K562 (cell line): ENCODE measurements at regions not wholly inside any gene's neighbourhood (a gene's known extent, or its start where the extent isn't known, plus 50 kb on each side); places are given as distances from the start of the nearest gene placed in this dataset.

ENCODE experiments used
- ATAC-seq: fragments of 200-7000 bp; cut with Tn5 transposase; 3 replicates; pipeline ENCODE4 v1.9.1; 2020; ENCODE audit warnings: moderate library complexity
- BruUV-seq: library from RNA; stranded (reverse); fragments of 400-500 nt; replicated peaks from 2 replicates; lab custom pipeline; 2021; lab: Mats Ljungman, UMichigan
- CTCF ChIA-PET: fragments of 300-600 bp; formaldehyde crosslinking; extraction: SDS; loops from one replicate; lab custom pipeline; 2021; ENCODE audit warnings: low intra/inter-chr PET ratio; lab: Yijun Ruan, JAX
- POLR2A ChIA-PET: fragments of 300-600, 350-650 bp; sonication (Branson Sonifier 250); formaldehyde crosslinking; extraction: SDS; loops from one replicate; lab custom pipeline; 2021; ENCODE audit warnings: antibody characterized with exemption, inconsistent platforms; lab: Yijun Ruan, JAX
- DNase-seq, 4 experiments: peaks; one replicate each; pipeline versions ENCODE4 v3.0.0 to v3.0.0-alpha.2; 2011 to 2018; ENCODE audit warnings: low spot score in 3 of 4, mixed read lengths in 3 of 4; ENCODE audit errors: extremely low read depth in 1 of 4
- FAIRE-seq: peaks from 2 replicates; lab custom pipeline; 2011; peaks lifted over from hg19 to GRCh38; lab: Jason Lieb, UNC
- H2AFZ ChIP-seq: 2 replicates; pipeline ENCODE4 v1.6.0; 2011; ENCODE audit warnings: low read depth, low read length, control low read depth, inconsistent platforms
- H3K27ac ChIP-seq: fragments of 200-600 bp; 3 replicates; pipeline ENCODE4 v1.8.0; 2011; ENCODE audit warnings: low read depth, mild to moderate bottlenecking, control low read depth, inconsistent platforms, low read length, moderate library complexity, mixed read lengths; ENCODE audit errors: extremely low read depth
- H3K27me3 ChIP-seq, 2 experiments: fragments of 300-600 bp in 1 of 2; 2 replicates in 1 of 2; 3 replicates in 1 of 2; pipeline versions ENCODE4 v1.6.0 to v1.8.0; 2011; ENCODE audit warnings: inconsistent platforms in 2 of 2, low read length in 2 of 2, mild to moderate bottlenecking in 1 of 2, mixed read lengths in 1 of 2, moderate library complexity in 1 of 2; ENCODE audit not compliant: control insufficient read depth in 2 of 2, insufficient read depth in 2 of 2
- H3K36me3 ChIP-seq: fragments of 300-600 bp; 3 replicates; pipeline ENCODE4 v1.8.0; 2011; ENCODE audit warnings: mild to moderate bottlenecking, low read length, inconsistent platforms; ENCODE audit not compliant: control insufficient read depth, insufficient read depth
- H3K4me1 ChIP-seq, 2 experiments: fragments of 200-600 bp in 1 of 2; replicated peaks in 1 of 2; 2 replicates in 1 of 2; 3 replicates in 1 of 2; pipeline versions ENCODE4 v1.5.1 to v1.8.0; 2011; ENCODE audit warnings: inconsistent platforms in 2 of 2, low read length in 2 of 2, mild to moderate bottlenecking in 1 of 2, mixed read lengths in 1 of 2, moderate library complexity in 1 of 2; ENCODE audit not compliant: control insufficient read depth in 2 of 2, insufficient read depth in 2 of 2
- H3K4me2 ChIP-seq: 2 replicates; pipeline ENCODE4 v1.6.1; 2011; ENCODE audit warnings: low read length, control low read depth, inconsistent platforms, mixed read lengths; ENCODE audit not compliant: insufficient read depth
- H3K4me3 ChIP-seq: fragments of 200-600 bp; sonication (generic), shearing (Covaris generic); 2 replicates; pipeline ENCODE4 v1.5.1; 2016; ENCODE audit warnings: control low read depth, inconsistent platforms
- H3K79me2 ChIP-seq: fragments of 200-600 bp; 3 replicates; pipeline ENCODE4 v1.8.0; 2011; ENCODE audit warnings: low read length, inconsistent platforms; ENCODE audit not compliant: control insufficient read depth, insufficient read depth
- H3K9ac ChIP-seq, 2 experiments: 2 replicates each; pipeline versions ENCODE4 v1.6.0 to v1.6.1; 2011; ENCODE audit warnings: low read depth in 2 of 2, low read length in 2 of 2, control low read depth in 1 of 2, inconsistent platforms in 1 of 2, mild to moderate bottlenecking in 1 of 2, mixed read lengths in 1 of 2; ENCODE audit not compliant: insufficient read depth in 1 of 2
- H3K9me1 ChIP-seq: one replicate; pipeline ENCODE4 v1.6.0; 2011; ENCODE audit warnings: inconsistent platforms, mild to moderate bottlenecking, low read length, moderate library complexity; ENCODE audit not compliant: control insufficient read depth, insufficient read depth
- H3K9me3 ChIP-seq: replicated peaks from 2 replicates; pipeline ENCODE4 v1.5.1; 2011; ENCODE audit warnings: low read depth, low read length, inconsistent platforms; ENCODE audit not compliant: control insufficient read depth, insufficient read depth
- H4K20me1 ChIP-seq: replicated peaks from 2 replicates; pipeline ENCODE4 v1.6.1; 2011; ENCODE audit warnings: low read length, inconsistent platforms, mixed read lengths; ENCODE audit not compliant: control insufficient read depth, insufficient read depth
- ARID3B ChIP-seq: fragments of 250-450 bp; sonication (Bioruptor Pico); IDR thresholded peaks from 2 replicates; pipeline ENCODE4 v1.4.0; 2020; ENCODE audit warnings: borderline replicate concordance
- E2F8 ChIP-seq: fragments of 450-650 bp; IDR thresholded peaks from 2 replicates; pipeline ENCODE4 v1.7.1; 2018; ENCODE audit warnings: mild to moderate bottlenecking, low read depth; ENCODE audit not compliant: partially characterized antibody
- FIP1L1 ChIP-seq: fragments of 200-400 bp; formaldehyde crosslinking; IDR thresholded peaks from 2 replicates; pipeline ENCODE4 v1.6.1; 2018; ENCODE audit warnings: mild to moderate bottlenecking, low read depth, low read length; ENCODE audit not compliant: poor library complexity, severe bottlenecking
- MAX ChIP-seq: sonication (generic); formaldehyde crosslinking; IDR thresholded peaks from 2 replicates; pipeline ENCODE4 v1.9.0; 2022; ENCODE audit warnings: mild to moderate bottlenecking, missing genetic modification reagents
- MIER1 ChIP-seq: fragments of 450-650 bp; IDR thresholded peaks from 2 replicates; pipeline ENCODE4 v1.6.1; 2016; ENCODE audit warnings: antibody characterized with exemption, mild to moderate bottlenecking, low read depth
- MXI1 ChIP-seq: IDR thresholded peaks from 2 replicates; pipeline ENCODE4 v1.6.1; 2011; ENCODE audit warnings: low read depth, mild to moderate bottlenecking, improper control_type of control experiment, low read length
- NBN ChIP-seq: fragments of 450-650 bp; IDR thresholded peaks from 2 replicates; pipeline ENCODE4 v1.6.1; 2016; ENCODE audit warnings: low read depth, mild to moderate bottlenecking
- SAFB ChIP-seq: fragments of 200-400 bp; formaldehyde crosslinking; IDR thresholded peaks from 2 replicates; pipeline ENCODE4 v1.6.1; 2017; ENCODE audit warnings: low read depth, low read length, borderline replicate concordance
- TCF7 ChIP-seq: sonication (generic); IDR thresholded peaks from 2 replicates; pipeline ENCODE4 v1.6.1; 2016; ENCODE audit warnings: antibody characterized with exemption, borderline replicate concordance
- THRB ChIP-seq: fragments of 450-650 bp; formaldehyde crosslinking; conservative IDR thresholded peaks from 2 replicates; pipeline ENCODE4 v1.4.0; 2022; ENCODE audit warnings: mild to moderate bottlenecking, missing genetic modification characterization
- U2AF2 ChIP-seq: fragments of 200-400 bp; formaldehyde crosslinking; optimal IDR thresholded peaks from 2 replicates; pipeline ENCODE3; 2017; ENCODE audit warnings: low read depth, mild to moderate bottlenecking, low read length
- ZNF639 ChIP-seq, 2 experiments: fragments of 200-800 bp in 1 of 2; sonication (Bioruptor generic) in 1 of 2; sonication (generic) in 1 of 2; formaldehyde crosslinking in 1 of 2; IDR thresholded peaks in 1 of 2; conservative IDR thresholded peaks in 1 of 2; 2 replicates each; pipeline versions ENCODE4 v1.5.0 to v1.6.1; 2016 to 2020; ENCODE audit warnings: missing compliant biosample characterization in 1 of 2, missing genetic modification characterization in 1 of 2, missing genetic modification reagents in 1 of 2
- WGBS: fragments of 100-300 bp; shearing (Covaris generic); methylation state at CpG from one replicate; pipeline ENCODE4 v1.1.6; 2016; ENCODE audit warnings: low coverage, mixed read lengths; ENCODE audit not compliant: insufficient coverage; ENCODE audit errors: missing lambda C conversion rate; 5-methylcytosine and 5-hydroxymethylcytosine counted together
- in situ Hi-C: fragments of 300-500 bp; cut with MboI; formaldehyde crosslinking; loops from 4 replicates; pipeline ENCODE4 v1.15.0; 2018; ENCODE audit warnings: inconsistent platforms, mixed read lengths
- intact Hi-C: fragments of 100-400 bp; cut with micrococcal nuclease; formaldehyde crosslinking; loops from 2 replicates; pipeline ENCODE4 v1.14.2; 2022

- no peak for TF ChIP-seq THRB (CRISPR knock-in tag)
- no peak for TF ChIP-seq TCF7
- TF ChIP-seq MIER1: no peak
- no peak for TF ChIP-seq MXI1
- no peak for TF ChIP-seq U2AF2
- no peak for TF ChIP-seq FIP1L1
- no peak for TF ChIP-seq ARID3B (CRISPR knock-in tag)
Observed at GRCh38 chr20:4441191-4441590, 192.1 kb upstream of the ADRA1D start (continued).

GRCh38 chr20:4439461-4439860 lies 190.4 kb upstream of the ADRA1D start:
- Histone ChIP-seq H3K4me2 (no peak overlapping the region), H3K9me3 (no peaks in the 10 kb centered on the region), H3K4me3 (no peak overlapping the region), H3K9me1 (no peaks in the 10 kb centered on the region), H3K27me3 (peaks cover 0 to 5% of the 10 kb centered on the region in 2 experiments; a peak in 2 of 5 replicates), H2AFZ (no peak overlapping the region), H3K79me2 (no peaks in the 10 kb centered on the region), H3K36me3 (no peaks in the 10 kb centered on the region), H3K4me1 (no peaks in the 10 kb centered on the region), H3K9ac (no peak overlapping the region), H4K20me1 (no peaks in the 10 kb centered on the region), H3K27ac (no peak overlapping the region)
- DNase-seq (no peak), ATAC-seq (no peak), FAIRE-seq (no peak)
- ChIA-PET CTCF (no interaction called here), POLR2A (interaction anchor here (0.6 kb wide), 1 partner anchor 10 kb away, joined by 3 read pairs; no protein-coding TSS in a partner anchor)
- BruUV-seq: no TSS peak
- intact Hi-C loops: no loop called here
- in situ Hi-C loops: no loop called here
- 4% methylated on average over 4 of the region's 5 CpGs for WGBS
- TF ChIP-seq ZNF639 (CRISPR knock-in tag; conservative IDR thresholded peaks at IDR 0.05 in 1 of 2, IDR thresholded peaks at IDR 0.05 in 1 of 2) (no peak), NBN (no peak), MAX (CRISPR knock-in tag) (no peak), E2F8 (no peak), SAFB (no peak)
